NT2/D1 (cell line): ENCODE measurements at regions not wholly inside any gene's neighbourhood (a gene's known extent, or its start where the extent isn't known, plus 50 kb on each side); places are given as distances from the start of the nearest gene placed in this dataset.

Source experiments
- DNase-seq: peaks from one replicate; pipeline ENCODE4 v3.0.0-alpha.2; 2011; ENCODE audit warnings: low read depth, low spot score
- H3K27me3 ChIP-seq: 2 replicates; pipeline ENCODE4 v1.6.0; 2011; ENCODE audit warnings: mild to moderate bottlenecking; ENCODE audit not compliant: insufficient read length, insufficient read depth
- H3K36me3 ChIP-seq: 2 replicates; pipeline ENCODE4 v1.6.1; 2011; ENCODE audit warnings: mild to moderate bottlenecking, low read length, mixed read lengths; ENCODE audit not compliant: insufficient read depth, insufficient read length
- H3K4me1 ChIP-seq: 2 replicates; pipeline ENCODE4 v1.5.1; 2011; ENCODE audit not compliant: insufficient read depth, insufficient read length
- H3K4me3 ChIP-seq: 2 replicates; pipeline ENCODE4 v1.5.1; 2011; ENCODE audit warnings: low read depth; ENCODE audit not compliant: insufficient read length
- H3K9ac ChIP-seq: 2 replicates; pipeline ENCODE4 v1.6.0; 2011; ENCODE audit warnings: low read depth; ENCODE audit not compliant: insufficient read length
- H3K9me3 ChIP-seq: 2 replicates; pipeline ENCODE4 v1.5.1; 2011; ENCODE audit warnings: mild to moderate bottlenecking, low read length; ENCODE audit not compliant: insufficient read depth
- SUZ12 ChIP-seq: IDR thresholded peaks from 2 replicates; pipeline ENCODE4 v1.6.1; 2011; ENCODE audit not compliant: insufficient read length, insufficient read depth; ENCODE audit errors: extremely low read depth
- YY1 ChIP-seq: IDR thresholded peaks from 2 replicates; pipeline ENCODE4 v1.6.1; 2011; ENCODE audit not compliant: insufficient read length, insufficient read depth
- ZNF274 ChIP-seq: IDR thresholded peaks from 2 replicates; pipeline ENCODE4 v1.6.1; 2011; ENCODE audit warnings: mild to moderate bottlenecking, low read depth, low read length

GRCh38 chr15:47398594-47398993 lies 318.7 kb upstream of the SEMA6D start:
- DNase-seq: no peak
- H3K9me3 ChIP-seq: no peaks in the 10 kb centered on the region
- no peaks in the 10 kb centered on the region for H3K36me3 ChIP-seq
- H3K4me3 ChIP-seq: no peak overlapping the region
- H3K27me3 ChIP-seq: no peaks in the 10 kb centered on the region
- TF ChIP-seq YY1: no peak
- TF ChIP-seq SUZ12: no peak
- no peak for TF ChIP-seq ZNF274
- H3K9ac ChIP-seq: no peak overlapping the region
- H3K4me1 ChIP-seq: no peaks in the 10 kb centered on the region

- H3K9me3 ChIP-seq: no peaks in the 10 kb centered on the region
- no peaks in the 10 kb centered on the region for H3K36me3 ChIP-seq
- H3K4me3 ChIP-seq: no peak overlapping the region
- H3K9ac ChIP-seq: no peak overlapping the region
- no peak for DNase-seq
- TF ChIP-seq SUZ12: no peak
- TF ChIP-seq ZNF274: no peak
- no peak for TF ChIP-seq YY1
- H3K27me3 ChIP-seq: no peaks in the 10 kb centered on the region
- no peaks in the 10 kb centered on the region for H3K4me1 ChIP-seq
Observed at GRCh38 chr15:47399100-47399499, 318.2 kb upstream of the SEMA6D start.

- no peaks in the 10 kb centered on the region for H3K27me3 ChIP-seq
- no peak overlapping the region for H3K9ac ChIP-seq
- H3K4me1 ChIP-seq: no peaks in the 10 kb centered on the region
- no peak overlapping the region for H3K4me3 ChIP-seq
- no peaks in the 10 kb centered on the region for H3K36me3 ChIP-seq
- TF ChIP-seq SUZ12 (no peak), YY1 (no peak), ZNF274 (no peak)
- no peak for DNase-seq
- H3K9me3 ChIP-seq: no peaks in the 10 kb centered on the region
Observed at GRCh38 chr15:47400603-47401002, 316.7 kb upstream of the SEMA6D start.

GRCh38 chr15:47401427-47401826 lies 315.9 kb upstream of the SEMA6D start:
- no peak overlapping the region for H3K9ac ChIP-seq
- TF ChIP-seq YY1 (no peak), SUZ12 (no peak), ZNF274 (no peak)
- H3K36me3 ChIP-seq: no peaks in the 10 kb centered on the region
- H3K4me3 ChIP-seq: no peak overlapping the region
- no peaks in the 10 kb centered on the region for H3K27me3 ChIP-seq
- H3K4me1 ChIP-seq: no peaks in the 10 kb centered on the region
- H3K9me3 ChIP-seq: no peaks in the 10 kb centered on the region
- DNase-seq: no peak

- Histone ChIP-seq H3K36me3 (no peaks in the 10 kb centered on the region), H3K4me3 (no peak overlapping the region), H3K9ac (no peak overlapping the region), H3K27me3 (no peaks in the 10 kb centered on the region), H3K4me1 (no peaks in the 10 kb centered on the region), H3K9me3 (no peaks in the 10 kb centered on the region)
- TF ChIP-seq YY1 (no peak), ZNF274 (no peak), SUZ12 (no peak)
- no peak for DNase-seq
Observed at GRCh38 chr15:47402829-47403228, 314.5 kb upstream of the SEMA6D start.

GRCh38 chr15:47404877-47405276 lies 312.4 kb upstream of the SEMA6D start:
- Histone ChIP-seq H3K9ac (no peak overlapping the region), H3K27me3 (no peaks in the 10 kb centered on the region), H3K4me1 (no peaks in the 10 kb centered on the region), H3K9me3 (no peaks in the 10 kb centered on the region), H3K4me3 (no peak overlapping the region), H3K36me3 (no peaks in the 10 kb centered on the region)
- TF ChIP-seq YY1: no peak
- no peak for TF ChIP-seq ZNF274
- TF ChIP-seq SUZ12: no peak
- DNase-seq: no peak

- Histone ChIP-seq H3K9me3 (no peaks in the 10 kb centered on the region), H3K27me3 (no peaks in the 10 kb centered on the region), H3K36me3 (no peaks in the 10 kb centered on the region), H3K4me3 (no peak overlapping the region), H3K4me1 (no peaks in the 10 kb centered on the region), H3K9ac (no peak overlapping the region)
- peak; percentile 32 for DNase-seq
- TF ChIP-seq ZNF274 (no peak), SUZ12 (no peak), YY1 (no peak)
Observed at GRCh38 chr15:47405365-47406162, 311.7 kb upstream of the SEMA6D start.
